NCI-H69 (cell line): ENCODE measurements at regions not wholly inside any gene's neighbourhood (a gene's known extent, or its start where the extent isn't known, plus 50 kb on each side); places are given as distances from the start of the nearest gene placed in this dataset.

Experiments used
- DNase-seq: peaks from one replicate; lab custom pipeline; 2025; lab: John Stamatoyannopoulos, UW

- no peak for DNase-seq
Observed at GRCh38 chrX:43018031-43018430, 240.1 kb upstream of the PPP1R2C start.

- DNase-seq = no peak
Observed at GRCh38 chrX:43019021-43019420, 241.1 kb upstream of the PPP1R2C start.

- DNase-seq = no peak
Observed at GRCh38 chrX:43025806-43026315, 247.9 kb upstream of the PPP1R2C start.

GRCh38 chrX:43064096-43064495 lies 286.1 kb upstream of the PPP1R2C start:
- DNase-seq = no peak

GRCh38 chrX:43065978-43066377 lies 288.0 kb upstream of the PPP1R2C start:
- no peak for DNase-seq

- no peak for DNase-seq
Observed at GRCh38 chrX:43068639-43069038, 290.7 kb upstream of the PPP1R2C start.

- no peak for DNase-seq
Observed at GRCh38 chrX:43083016-43083415, 305.1 kb upstream of the PPP1R2C start.

GRCh38 chrX:43087830-43088229 lies 309.9 kb upstream of the PPP1R2C start:
- no peak for DNase-seq

- DNase-seq = no peak
Observed at GRCh38 chrX:43096830-43097229, 318.9 kb upstream of the PPP1R2C start.

- DNase-seq = no peak
Observed at GRCh38 chrX:43106009-43106408, 328.0 kb upstream of the PPP1R2C start.

GRCh38 chrX:43108828-43109227 lies 330.9 kb upstream of the PPP1R2C start:
- no peak for DNase-seq

- DNase-seq = no peak
Observed at GRCh38 chrX:43121637-43122036, 343.7 kb upstream of the PPP1R2C start.

GRCh38 chrX:43139645-43140044 lies 361.7 kb upstream of the PPP1R2C start:
- DNase-seq = no peak

GRCh38 chrX:43140582-43140981 lies 362.6 kb upstream of the PPP1R2C start:
- DNase-seq = no peak

- DNase-seq = no peak
Observed at GRCh38 chrX:43141885-43142284, 363.9 kb upstream of the PPP1R2C start.

GRCh38 chrX:43148305-43148704 lies 370.3 kb upstream of the PPP1R2C start:
- no peak for DNase-seq

- no peak for DNase-seq
Observed at GRCh38 chrX:43165343-43165920, 387.5 kb upstream of the PPP1R2C start.

GRCh38 chrX:43166874-43167273 lies 388.9 kb upstream of the PPP1R2C start:
- peak; percentile 89 for DNase-seq

- no peak for DNase-seq
Observed at GRCh38 chrX:43175434-43175833, 397.5 kb upstream of the PPP1R2C start.

GRCh38 chrX:43176686-43177085 lies 398.7 kb upstream of the PPP1R2C start:
- no peak for DNase-seq

- no peak for DNase-seq
Observed at GRCh38 chrX:43188296-43188695, 410.3 kb upstream of the PPP1R2C start.

- DNase-seq = no peak
Observed at GRCh38 chrX:43211570-43211969, 433.6 kb upstream of the PPP1R2C start.

- no peak for DNase-seq
Observed at GRCh38 chrX:43218198-43218597, 437.9 kb upstream of the MAOA start.

- DNase-seq = no peak
Observed at GRCh38 chrX:43224496-43224895, 431.6 kb upstream of the MAOA start.
